ENCODE measurements at regions not wholly inside any gene's neighbourhood (a gene's known extent, or its start where the extent isn't known, plus 50 kb on each side); places are given as distances from the start of the nearest gene placed in this dataset.

GRCh38 chr1:240027059-240027462 lies 64.6 kb upstream of the FMN2 start:
- Histone ChIP-seq H2AFZ (ENCODE audit: low read length) (peak overlapping the region; percentile 60), H3K27me3 (ENCODE audit: insufficient read depth, low read length) (no peaks in the 10 kb centered on the region), H3K36me3 (ENCODE audit: insufficient read depth, low read length) (no peaks in the 10 kb centered on the region), H3K4me1 (ENCODE audit: insufficient read depth, low read length) (peaks cover 24% of the 10 kb centered on the region), H3K9me3 (ENCODE audit: low read depth, low read length) (no peaks in the 10 kb centered on the region), H3K4me2 (ENCODE audit: insufficient read depth, low read length) (peak overlapping the region; percentile 31), H4K20me1 (ENCODE audit: insufficient read depth, low read length) (no peaks in the 10 kb centered on the region), H3K4me3 (ENCODE audit: insufficient read depth, low read length) (no peak overlapping the region), H3K27ac (ENCODE audit: low read depth, low read length) (no peak overlapping the region), H3K79me2 (ENCODE audit: insufficient read depth, low read length) (no peaks in the 10 kb centered on the region)
- TF ChIP-seq CTCF (IDR thresholded peaks at IDR 0.05; ENCODE audit: extremely low read depth, low read depth, low read length) = peak; percentile 100
- peak; percentile 86 for DNase-seq (ENCODE audit: insufficient read length, low spot score, missing footprints)

GRCh38 chr1:240029418-240029817 lies 62.3 kb upstream of the FMN2 start:
- Histone ChIP-seq H3K9me3 (ENCODE audit: low read depth, low read length) (no peaks in the 10 kb centered on the region), H3K27me3 (ENCODE audit: insufficient read depth, low read length) (no peaks in the 10 kb centered on the region), H3K27ac (ENCODE audit: low read depth, low read length) (peak overlapping the region; percentile 39), H4K20me1 (ENCODE audit: insufficient read depth, low read length) (no peaks in the 10 kb centered on the region), H3K4me3 (ENCODE audit: insufficient read depth, low read length) (no peak overlapping the region), H3K79me2 (ENCODE audit: insufficient read depth, low read length) (no peaks in the 10 kb centered on the region), H2AFZ (ENCODE audit: low read length) (peak overlapping the region; percentile 85), H3K4me2 (ENCODE audit: insufficient read depth, low read length) (no peak overlapping the region), H3K4me1 (ENCODE audit: insufficient read depth, low read length) (peaks cover 32% of the 10 kb centered on the region), H3K36me3 (ENCODE audit: insufficient read depth, low read length) (no peaks in the 10 kb centered on the region)
- TF ChIP-seq CTCF (IDR thresholded peaks at IDR 0.05; ENCODE audit: extremely low read depth, low read depth, low read length) = no peak
- DNase-seq (ENCODE audit: insufficient read length, low spot score, missing footprints) = peak; percentile 70

- Histone ChIP-seq H3K9me3 (ENCODE audit: low read depth, low read length) (no peaks in the 10 kb centered on the region), H3K4me2 (ENCODE audit: insufficient read depth, low read length) (no peak overlapping the region), H3K27me3 (ENCODE audit: insufficient read depth, low read length) (no peaks in the 10 kb centered on the region), H3K4me3 (ENCODE audit: insufficient read depth, low read length) (no peak overlapping the region), H2AFZ (ENCODE audit: low read length) (no peak overlapping the region), H3K36me3 (ENCODE audit: insufficient read depth, low read length) (no peaks in the 10 kb centered on the region), H3K79me2 (ENCODE audit: insufficient read depth, low read length) (no peaks in the 10 kb centered on the region), H3K27ac (ENCODE audit: low read depth, low read length) (peak overlapping the region; percentile 34), H4K20me1 (ENCODE audit: insufficient read depth, low read length) (no peaks in the 10 kb centered on the region), H3K4me1 (ENCODE audit: insufficient read depth, low read length) (peaks cover 32% of the 10 kb centered on the region)
- no peak for TF ChIP-seq CTCF (IDR thresholded peaks at IDR 0.05; ENCODE audit: extremely low read depth, low read depth, low read length)
- no peak for DNase-seq (ENCODE audit: insufficient read length, low spot score, missing footprints)
These were observed 61.4 kb upstream of the FMN2 start for GRCh38 chr1:240030236-240030635.

GRCh38 chr1:240031009-240031408 lies 60.7 kb upstream of the FMN2 start:
- Histone ChIP-seq H3K27ac (ENCODE audit: low read depth, low read length) (peak overlapping the region; percentile 63), H3K27me3 (ENCODE audit: insufficient read depth, low read length) (no peaks in the 10 kb centered on the region), H3K9me3 (ENCODE audit: low read depth, low read length) (no peaks in the 10 kb centered on the region), H4K20me1 (ENCODE audit: insufficient read depth, low read length) (no peaks in the 10 kb centered on the region), H3K79me2 (ENCODE audit: insufficient read depth, low read length) (no peaks in the 10 kb centered on the region), H3K4me2 (ENCODE audit: insufficient read depth, low read length) (peak overlapping the region; percentile 47), H2AFZ (ENCODE audit: low read length) (no peak overlapping the region), H3K4me3 (ENCODE audit: insufficient read depth, low read length) (no peak overlapping the region), H3K36me3 (ENCODE audit: insufficient read depth, low read length) (no peaks in the 10 kb centered on the region), H3K4me1 (ENCODE audit: insufficient read depth, low read length) (peaks cover 32% of the 10 kb centered on the region)
- TF ChIP-seq CTCF (IDR thresholded peaks at IDR 0.05; ENCODE audit: extremely low read depth, low read depth, low read length) = peak; percentile 5
- peak; percentile 65 for DNase-seq (ENCODE audit: insufficient read length, low spot score, missing footprints)

Data from osteoblast (primary cell).